Gastroesophageal sphincter (tissue), 4 donors: ENCODE measurements at regions not wholly inside any gene's neighbourhood (a gene's known extent, or its start where the extent isn't known, plus 50 kb on each side); places are given as distances from the start of the nearest gene placed in this dataset.

Source experiments
- ATAC-seq: fragments of 150-250 bp; one replicate; pipeline ENCODE4 v1.9.1; 2016; ENCODE audit warnings: mild to moderate bottlenecking, moderate library complexity
- H3K27ac ChIP-seq, 4 donors: fragments of 200-600 bp; sonication (generic) in 3 of 4; 1 replicate in 3 of 4; 2 replicates in 1 of 4; pipeline ENCODE4 v1.5.1; 2016 to 2019
- H3K27me3 ChIP-seq: fragments of 200-600 bp; sonication (generic); one replicate; pipeline ENCODE4 v1.5.1; 2019
- H3K36me3 ChIP-seq, 2 donors: fragments of 200-600 bp; sonication (generic); one replicate each; pipeline ENCODE4 v1.5.1; 2019; ENCODE audit warnings: control low read depth in 1 of 2
- H3K4me1 ChIP-seq, 3 donors: fragments of 200-600 bp; sonication (generic); 1 replicate in 2 of 3; 2 replicates in 1 of 3; pipeline ENCODE4 v1.5.1; 2016 to 2019; ENCODE audit warnings: control low read depth in 2 of 3
- H3K4me3 ChIP-seq, 2 donors: fragments of 200-600 bp; sonication (generic); one replicate each; pipeline ENCODE4 v1.5.1; 2019; ENCODE audit warnings: mild to moderate bottlenecking in 1 of 2, moderate library complexity in 1 of 2
- H3K9me3 ChIP-seq, 3 donors: fragments of 200-600 bp; sonication (generic); one replicate each; pipeline ENCODE4 v1.5.1; 2017 to 2019; ENCODE audit warnings: control low read depth in 2 of 3
- CTCF ChIP-seq, 4 experiments: fragments of 200-600 bp in 2 of 4; fragments of 450-650 bp in 2 of 4; sonication (generic) in 1 of 4; IDR thresholded peaks; one replicate each; pipeline ENCODE4 v1.5.1; 2017 to 2019; ENCODE audit warnings: antibody characterized with exemption in 4 of 4, mild to moderate bottlenecking in 2 of 4, moderate library complexity in 2 of 4
- EP300 ChIP-seq: sonication (generic); formaldehyde crosslinking; IDR thresholded peaks from one replicate; pipeline ENCODE4 v1.6.1; 2017; ENCODE audit warnings: antibody characterized with exemption, mild to moderate bottlenecking
- POLR2A ChIP-seq, 2 donors: fragments of 450-650 bp; IDR thresholded peaks; one replicate each; pipeline ENCODE4 v1.6.1; 2017; ENCODE audit warnings: antibody characterized with exemption in 2 of 2, mild to moderate bottlenecking in 2 of 2, moderate library complexity in 1 of 2
- POLR2AphosphoS5 ChIP-seq: sonication (generic); formaldehyde crosslinking; IDR thresholded peaks from one replicate; pipeline ENCODE4 v1.6.1; 2017; ENCODE audit warnings: antibody characterized with exemption
- WGBS, 2 donors: methylation state at CpG; one replicate each; pipeline ENCODE4 v1.1.5; 2018; ENCODE audit warnings: low coverage in 1 of 2; 5-methylcytosine and 5-hydroxymethylcytosine counted together

GRCh38 chr2:20110383-20110782 is 59.0 kb upstream of the LAPTM4A start:
- WGBS, 2 donors = 95 to 100% methylated on average over 1 to 3 of the region's 3 CpGs
- peaks cover 0 to 6% (median 0%) of the 10 kb centered on the region in 3 donors for H3K9me3 ChIP-seq
- no peaks in the 10 kb centered on the region for H3K36me3 ChIP-seq
- TF ChIP-seq POLR2A (IDR thresholded peaks at IDR 0.05) (no peak), POLR2AphosphoS5 (no peak)
- peaks cover 10% of the 10 kb centered on the region for H3K27me3 ChIP-seq
- H3K4me1 ChIP-seq = peaks cover 0 to 10% (median 0%) of the 10 kb centered on the region in 3 donors
- ATAC-seq = no peak
- H3K4me3 ChIP-seq = no peak overlapping the region
- H3K27ac ChIP-seq = no peak overlapping the region

DNA sequence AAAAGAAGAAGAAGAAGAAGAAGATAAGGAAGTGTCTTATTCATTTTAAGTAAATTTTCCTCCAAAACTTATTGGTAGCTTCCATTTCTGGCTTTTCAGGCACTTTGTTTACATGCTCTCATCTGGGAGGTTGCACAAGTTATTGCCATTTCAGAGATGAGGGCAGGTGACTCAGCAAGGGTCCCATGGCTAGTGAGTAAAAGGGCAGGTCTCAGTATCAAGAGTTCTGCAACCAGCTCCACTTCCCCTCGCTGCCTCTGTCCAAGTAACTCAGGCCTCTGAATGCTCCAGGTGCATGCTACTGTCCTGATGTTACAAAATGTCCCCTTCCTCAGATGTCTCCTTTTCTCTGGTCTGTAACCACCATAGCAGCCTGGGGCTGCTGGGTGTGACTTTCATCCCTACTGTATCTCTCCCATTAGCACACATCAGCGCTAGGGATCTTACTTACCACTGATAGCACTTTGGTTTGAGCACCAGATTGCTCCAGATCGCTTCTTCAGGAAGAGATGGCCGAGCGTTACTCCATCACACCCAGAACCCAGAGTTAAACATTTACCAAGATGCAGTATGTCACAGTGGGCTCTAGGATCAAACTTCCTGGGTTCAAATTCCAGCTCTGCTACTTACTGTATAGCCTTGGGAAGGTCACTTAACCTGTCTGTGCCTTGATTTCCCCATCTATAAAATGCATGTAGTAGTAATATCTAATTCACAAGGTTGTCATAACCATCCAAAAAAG is 57.4 kb upstream of the LAPTM4A start:
- peaks cover 0 to 6% (median 0%) of the 10 kb centered on the region in 3 donors for H3K9me3 ChIP-seq
- H3K27ac ChIP-seq = no peak overlapping the region
- H3K36me3 ChIP-seq = no peaks in the 10 kb centered on the region
- no peak for ATAC-seq
- peaks cover 24% of the 10 kb centered on the region for H3K27me3 ChIP-seq
- TF ChIP-seq CTCF (IDR thresholded peaks at IDR 0.05) = no peak
- no peak for TF ChIP-seq EP300
- no peak for TF ChIP-seq POLR2AphosphoS5
- no peak for TF ChIP-seq POLR2A (IDR thresholded peaks at IDR 0.05)
- H3K4me1 ChIP-seq = peaks cover 0 to 10% (median 0%) of the 10 kb centered on the region in 3 donors
- 82 to 90% methylated on average over 5 of the region's 5 CpGs for WGBS, 2 donors
- H3K4me3 ChIP-seq = no peak overlapping the region

GRCh38 chr2:20107776-20108175 is 56.3 kb upstream of the LAPTM4A start:
- TF ChIP-seq CTCF (IDR thresholded peaks at IDR 0.05) = no peak
- no peak for TF ChIP-seq EP300
- TF ChIP-seq POLR2AphosphoS5 = no peak
- no peak for TF ChIP-seq POLR2A (IDR thresholded peaks at IDR 0.05)
- no peak overlapping the region for H3K27ac ChIP-seq

DNA sequence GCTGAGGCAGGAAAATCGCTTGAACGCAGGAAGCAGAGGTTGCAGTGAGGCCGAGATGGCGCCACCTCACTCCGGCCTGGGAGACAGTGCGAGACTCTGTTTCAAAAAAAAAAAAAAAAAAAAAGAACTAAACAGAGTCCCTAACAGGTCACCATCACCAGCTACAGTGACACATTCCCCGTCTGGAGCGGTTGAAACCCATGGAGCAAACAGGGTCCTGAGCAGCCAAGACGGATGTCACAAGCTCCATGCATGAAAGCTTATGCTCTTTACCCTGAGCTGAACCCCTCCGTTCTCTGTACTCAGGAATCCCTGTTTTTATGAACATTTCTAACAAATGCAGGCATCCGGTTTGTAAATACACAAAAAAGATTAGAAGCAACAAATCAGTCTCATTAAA is 55.9 kb upstream of the LAPTM4A start:
- Histone ChIP-seq H3K36me3 (no peaks in the 10 kb centered on the region), H3K27ac (no peak overlapping the region), H3K4me3 (peak overlapping the region in 1 of 2 donors; percentile 38), H3K4me1 (peaks cover 0 to 10% (median 0%) of the 10 kb centered on the region in 3 donors), H3K9me3 (peaks cover 0 to 11% (median 0%) of the 10 kb centered on the region in 3 donors), H3K27me3 (peaks cover 24% of the 10 kb centered on the region)
- 86 to 90% methylated on average over 4 to 11 of the region's 11 CpGs for WGBS, 2 donors
- TF ChIP-seq POLR2AphosphoS5 (no peak), POLR2A (IDR thresholded peaks at IDR 0.05) (no peak), EP300 (no peak), CTCF (IDR thresholded peaks at IDR 0.05) (no peak)
- no peak for ATAC-seq

More at GRCh38 chr2:20107776-20108175, 56.3 kb upstream of the LAPTM4A start:
- no peaks in the 10 kb centered on the region for H3K36me3 ChIP-seq
- H3K4me3 ChIP-seq = no peak overlapping the region
- H3K9me3 ChIP-seq = peaks cover 0 to 7% (median 0%) of the 10 kb centered on the region in 3 donors
- H3K4me1 ChIP-seq = peaks cover 0 to 10% (median 0%) of the 10 kb centered on the region in 3 donors
- no peak for ATAC-seq
- WGBS, 2 donors = 93 to 100% methylated on average over 1 to 2 of the region's 5 CpGs
- H3K27me3 ChIP-seq = peaks cover 24% of the 10 kb centered on the region

DNA sequence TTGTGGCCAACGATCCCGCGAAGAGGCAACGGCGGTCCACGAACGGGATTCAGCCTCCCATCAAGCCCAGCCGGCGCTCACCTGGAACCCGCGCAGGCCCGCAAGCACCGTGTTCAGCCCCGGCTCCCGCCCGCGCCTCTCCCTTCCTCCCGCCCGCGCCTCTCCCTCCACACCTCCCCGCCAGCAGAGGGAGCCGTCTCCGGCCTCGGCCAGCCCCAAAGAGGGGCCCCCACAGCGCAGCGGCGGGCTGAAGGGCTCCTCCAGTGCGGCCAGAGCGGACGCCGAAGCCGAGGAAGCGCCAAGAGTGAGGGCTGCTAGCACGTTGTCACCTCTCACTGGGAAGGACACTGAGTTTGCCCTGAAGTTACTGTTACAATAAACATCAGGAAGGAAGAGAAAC is 55.3 kb upstream of the LAPTM4A start:
- TF ChIP-seq EP300 = no peak
- peak in 3 of 4 experiments; percentile 41 to 80 (median 66) for TF ChIP-seq CTCF (IDR thresholded peaks at IDR 0.05)
- TF ChIP-seq POLR2A (IDR thresholded peaks at IDR 0.05) = no peak
- no peak overlapping the region for H3K27ac ChIP-seq
- peak overlapping the region; percentile 6 to 38 for H3K4me3 ChIP-seq
- H3K4me1 ChIP-seq = peaks cover 0 to 10% (median 0%) of the 10 kb centered on the region in 3 donors
- ATAC-seq = peak; percentile 65
- H3K36me3 ChIP-seq = no peaks in the 10 kb centered on the region
- peaks cover 0 to 17% (median 0%) of the 10 kb centered on the region in 3 donors for H3K9me3 ChIP-seq
- 4% methylated on average over 11 of the region's 34 CpGs; no CpG with 5 or more reads in 1 of the 2 donors for WGBS, 2 donors
- peaks cover 24% of the 10 kb centered on the region for H3K27me3 ChIP-seq
